GM19324 (cell line): ENCODE measurements at regions not wholly inside any gene's neighbourhood (a gene's known extent, or its start where the extent isn't known, plus 50 kb on each side); places are given as distances from the start of the nearest gene placed in this dataset.
"Not testable (repeated sequence)": the region's sequence is repeated elsewhere in the genome, so short reads cannot be mapped to it uniquely, and the experiment has no call there.

ENCODE experiments used
- ATAC-seq: cut with Tn5 transposase; IDR thresholded peaks from one replicate; pipeline ENCODE4 v1.9.1; 2021; ENCODE audit warnings: mild to moderate bottlenecking, moderate library complexity; ENCODE audit not compliant: unreplicated experiment, low FRiP score

DNA sequence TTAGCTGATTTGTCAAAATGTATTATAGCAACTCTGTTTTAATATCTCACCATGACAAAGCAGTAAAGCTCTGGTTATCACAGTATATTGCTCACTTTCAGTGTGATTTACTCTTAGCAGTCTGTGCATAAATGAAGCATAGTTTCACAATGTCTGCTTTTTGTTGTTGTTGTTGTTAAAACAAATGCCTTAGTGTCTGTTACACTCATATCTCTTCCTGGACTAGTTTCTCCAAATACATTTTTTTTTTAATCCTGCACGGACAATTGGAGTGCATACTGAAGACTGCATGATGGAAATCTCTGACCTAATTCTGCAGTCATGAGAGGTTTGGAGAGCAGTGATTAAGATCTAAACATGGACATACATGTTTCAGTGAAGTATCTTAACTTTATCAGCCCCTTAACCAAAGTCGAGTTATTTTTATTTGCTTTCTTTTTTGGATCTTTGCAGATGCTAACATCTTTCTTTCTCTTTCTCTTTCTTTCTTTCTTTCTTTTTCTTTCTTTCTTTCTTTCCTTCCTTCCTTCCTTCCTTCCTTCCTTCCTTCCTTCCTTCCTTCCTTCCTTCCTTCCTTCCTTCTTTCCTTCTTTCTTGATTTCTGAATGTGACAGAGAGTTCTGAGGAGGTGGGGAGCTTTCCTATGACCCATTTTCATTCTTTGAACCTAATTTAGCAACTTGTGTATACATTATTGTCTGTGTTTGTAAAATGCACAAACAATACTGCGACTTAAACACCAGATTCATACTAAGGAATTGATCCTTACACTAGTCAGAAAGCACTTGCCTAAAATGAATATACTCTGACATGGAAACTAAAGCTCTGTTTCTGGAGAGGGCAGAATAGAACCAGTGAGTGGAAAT is 161.5 kb upstream of the AGR3 start:
- no peak for ATAC-seq

DNA sequence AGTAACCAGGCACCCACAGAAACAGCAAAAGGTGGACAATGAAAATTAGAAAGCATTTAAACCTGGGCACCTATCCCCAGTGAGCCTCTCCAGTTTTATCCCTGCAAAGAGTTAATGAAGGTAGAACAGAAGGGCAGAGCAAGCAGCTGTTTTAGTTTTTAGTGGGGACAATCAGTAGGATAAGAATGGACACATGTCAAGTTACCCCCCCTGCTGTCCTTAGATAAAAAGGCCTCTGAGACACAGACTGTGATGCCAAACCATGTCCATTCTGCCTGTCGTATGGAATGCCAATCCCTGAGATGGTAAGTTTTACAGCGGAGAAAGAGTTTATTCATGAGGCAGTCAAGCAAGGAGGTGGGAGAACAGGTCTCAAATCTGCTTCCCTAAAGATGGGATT is 162.6 kb upstream of the AGR3 start:
- no peak for ATAC-seq

GRCh38 chr7:17044861-17045260 is 163.1 kb upstream of the AGR3 start:
- no peak for ATAC-seq

DNA sequence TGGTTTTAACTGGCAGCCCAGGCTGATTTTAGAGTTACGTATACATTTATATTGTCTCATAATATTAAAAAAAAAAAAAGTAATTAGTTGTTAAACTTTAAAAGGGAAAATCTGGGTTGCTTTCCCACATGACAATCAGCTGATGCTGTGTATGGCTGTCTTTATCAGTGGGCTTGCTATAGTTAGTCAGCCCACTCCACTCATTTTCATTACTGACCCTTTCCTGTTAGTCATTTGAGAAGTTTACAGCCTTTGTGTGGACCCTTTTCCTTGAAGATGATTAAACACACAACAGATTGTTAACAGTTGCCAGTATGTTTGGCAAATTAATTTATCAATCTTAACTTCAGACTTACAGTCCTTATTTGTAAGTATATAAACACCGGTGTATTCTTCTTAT is 164.5 kb upstream of the AGR3 start:
- ATAC-seq, result no peak

- no peak for ATAC-seq
These were observed 164.9 kb upstream of the AGR3 start for GRCh38 chr7:17046666-17047065.

DNA sequence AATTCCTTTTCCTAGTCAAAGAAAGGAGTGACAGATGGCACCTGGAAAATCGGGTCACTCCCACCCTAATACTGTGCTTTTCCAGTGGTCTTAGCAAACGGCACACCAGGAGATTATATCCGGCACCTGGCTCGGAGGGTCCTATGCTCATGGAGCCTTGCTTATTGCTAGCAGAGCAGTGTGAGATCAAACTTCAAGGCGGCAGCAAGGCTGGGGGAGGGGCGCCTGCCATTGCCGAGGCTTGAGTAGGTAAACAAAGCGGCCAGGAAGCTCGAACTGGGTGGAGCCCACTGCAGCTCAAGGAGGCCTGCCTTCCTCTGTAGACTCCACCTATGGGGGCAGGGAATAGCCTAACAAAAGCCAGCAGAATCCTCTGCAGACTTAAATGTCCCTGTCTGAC is 171.4 kb upstream of the AGR3 start:
- not testable (repeated sequence) for ATAC-seq

DNA sequence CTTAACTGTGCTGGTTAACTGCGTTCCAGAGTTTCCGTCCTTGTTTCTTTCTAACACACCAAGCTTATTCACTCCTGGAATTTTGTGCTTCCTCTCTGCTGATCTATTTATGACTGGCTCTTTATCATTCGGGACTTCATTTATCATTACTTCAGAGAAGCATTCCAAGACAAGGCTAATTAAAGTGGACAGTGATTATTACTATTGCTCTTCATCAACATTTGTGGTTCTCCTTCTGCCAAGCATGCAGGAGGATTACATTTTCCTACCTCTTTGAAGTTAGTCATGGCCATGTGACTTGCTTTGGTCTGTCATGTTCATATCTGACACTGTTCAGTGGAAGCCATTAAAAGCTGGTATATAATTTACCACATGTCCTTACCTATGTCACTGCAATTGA is 172.4 kb upstream of the AGR3 start:
- no peak for ATAC-seq

DNA sequence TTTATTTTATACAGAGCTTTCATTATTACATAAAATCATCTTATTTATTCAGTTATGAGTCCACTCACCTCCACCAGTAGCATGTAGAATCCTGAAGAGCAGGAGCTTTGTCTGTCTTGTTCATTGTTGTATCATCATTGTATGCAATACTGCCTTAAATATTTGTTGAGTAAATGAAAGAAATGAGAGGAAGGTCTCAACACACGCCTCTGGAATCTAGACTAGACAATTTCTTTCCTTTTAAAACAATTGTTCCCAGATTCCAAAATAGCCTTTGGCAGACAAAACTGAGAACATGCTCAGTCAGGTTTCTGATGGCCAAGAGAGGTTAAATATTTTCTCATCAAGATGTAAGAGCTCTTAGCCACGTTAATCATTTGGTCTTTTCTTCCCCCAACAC is 173.1 kb upstream of the AGR3 start:
- ATAC-seq, result no peak

- ATAC-seq, result no peak
These were observed 173.8 kb upstream of the AGR3 start for GRCh38 chr7:17055596-17055995.

- no peak for ATAC-seq
These were observed 174.8 kb upstream of the AGR3 start for GRCh38 chr7:17056491-17057142.

GRCh38 chr7:17057143-17057509 is 175.3 kb upstream of the AGR3 start:
- ATAC-seq, result no peak

GRCh38 chr7:17058568-17058967 is 176.8 kb upstream of the AGR3 start:
- ATAC-seq, result no peak

GRCh38 chr7:17060051-17060450 is 178.3 kb upstream of the AGR3 start:
- ATAC-seq, result no peak

- no peak for ATAC-seq
These were observed 179.7 kb upstream of the AGR3 start for GRCh38 chr7:17061443-17061842.

- no peak for ATAC-seq
These were observed 180.6 kb upstream of the AGR3 start for GRCh38 chr7:17062151-17063044.

DNA sequence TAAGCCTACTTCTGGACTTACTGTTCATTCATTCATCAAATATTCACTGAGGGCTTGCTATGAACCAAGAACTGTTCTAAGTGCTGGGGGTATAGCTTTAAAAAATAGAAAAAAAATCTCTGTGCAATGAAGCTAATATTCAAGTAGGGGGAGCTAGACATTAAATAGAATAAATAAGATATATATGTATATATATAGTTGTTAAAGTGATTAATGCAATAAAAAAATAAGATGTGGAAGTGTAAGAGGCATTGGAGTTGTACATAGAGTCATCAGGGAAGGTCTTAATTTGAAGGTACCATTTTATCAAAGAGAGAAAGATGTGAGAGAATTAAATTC is 181.2 kb upstream of the AGR3 start:
- ATAC-seq, result no peak

DNA sequence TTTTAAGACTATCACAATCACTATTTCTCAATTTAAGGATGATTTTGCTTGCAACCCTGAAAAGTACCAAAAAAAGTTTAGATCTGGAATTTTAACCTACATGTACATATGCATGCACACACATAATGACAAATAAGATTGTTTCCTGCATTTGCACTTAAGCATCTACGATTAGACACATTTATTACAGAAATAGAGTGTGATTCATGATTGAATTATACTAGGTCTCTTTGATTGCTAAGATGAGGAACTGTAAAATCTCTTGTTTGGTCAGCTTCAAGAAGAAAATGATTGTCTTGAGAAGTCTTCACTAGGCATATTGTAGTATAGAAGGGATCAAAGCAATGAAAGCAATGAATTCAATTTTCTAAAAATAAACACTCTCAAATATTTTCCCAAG is 185.9 kb upstream of the AGR3 start:
- ATAC-seq, result no peak

GRCh38 chr7:17069146-17069545 is 187.4 kb upstream of the AGR3 start:
- ATAC-seq, result no peak

DNA sequence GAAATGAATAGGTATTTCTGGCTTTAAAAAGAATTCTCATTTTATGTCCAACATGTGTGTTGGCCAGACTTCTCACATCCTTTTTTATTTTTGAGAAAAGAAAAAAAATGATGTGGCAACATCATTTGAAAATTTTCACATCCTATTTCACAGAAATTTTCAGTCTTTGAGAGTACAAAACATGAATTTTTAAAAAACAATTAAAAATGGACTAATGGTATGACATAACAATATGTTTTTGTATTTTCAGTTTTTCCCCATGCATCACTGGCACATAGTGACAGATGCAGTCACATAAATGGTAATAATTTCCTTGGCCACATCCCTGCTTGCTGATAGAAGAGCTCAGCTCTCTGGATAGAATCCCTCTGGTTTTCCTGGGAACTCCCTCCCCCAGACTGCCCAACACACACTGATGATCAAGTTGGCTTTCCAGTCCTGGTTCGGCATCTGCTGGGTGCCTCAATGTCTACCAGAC is 188.5 kb upstream of the AGR3 start:
- no peak for ATAC-seq

DNA sequence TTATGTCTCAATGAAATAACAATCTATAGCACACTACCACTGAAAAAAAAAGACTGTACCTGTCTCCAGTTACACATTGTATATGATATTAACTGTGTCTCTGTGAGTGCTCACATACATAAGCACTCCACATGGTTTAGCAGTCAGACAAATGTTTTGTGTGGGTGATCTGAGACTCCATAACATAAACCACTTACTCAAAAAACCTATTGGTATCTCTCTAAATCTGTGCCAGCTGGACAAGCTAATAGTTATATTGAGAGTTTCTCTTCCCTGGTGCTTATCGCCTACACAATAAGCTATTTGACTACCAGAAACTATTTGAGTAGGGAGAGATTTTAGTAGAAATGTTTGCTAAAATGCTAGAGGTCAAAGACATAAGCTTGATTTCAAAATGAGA is 190.1 kb upstream of the AGR3 start:
- no peak for ATAC-seq

DNA sequence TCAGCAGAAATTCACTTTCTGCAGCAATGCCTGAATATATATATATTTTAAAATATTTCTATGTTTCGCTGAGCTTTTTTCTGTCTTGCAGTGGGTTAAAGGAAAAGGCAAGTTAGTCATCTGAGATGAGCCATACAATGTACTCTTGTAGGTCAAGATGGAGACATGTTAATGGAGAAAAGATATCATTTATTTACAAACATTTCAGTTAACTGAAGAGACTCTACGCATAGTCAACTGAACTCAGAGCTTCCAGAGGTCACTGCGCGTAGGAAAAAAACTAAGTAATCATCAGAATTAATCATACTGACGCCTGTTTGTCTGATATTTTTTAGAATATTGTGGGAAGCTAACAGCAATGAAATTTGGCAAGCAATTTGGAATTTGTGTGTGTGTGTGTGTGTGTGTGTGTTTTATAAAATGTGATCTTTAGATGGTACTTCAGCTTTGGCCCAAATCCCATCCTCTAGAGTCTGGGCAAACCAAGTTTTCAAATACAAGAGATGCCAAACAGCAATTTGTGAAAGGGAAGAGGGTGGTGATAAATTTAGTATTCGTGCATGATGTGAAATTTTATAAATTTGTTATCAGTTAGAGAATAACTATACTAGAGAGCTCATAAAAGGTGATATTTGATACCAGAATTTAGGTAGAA is 193.9 kb upstream of the AGR3 start:
- ATAC-seq, result no peak
